Activated CD8-positive, alpha-beta memory T cell treated with anti-CD3 and anti-CD28 coated beads, Interleukin-2, amount 10 ng/mL, durations not matched to agents 7 days and 5 days (primary cell): ENCODE measurements at regions not wholly inside any gene's neighbourhood (a gene's known extent, or its start where the extent isn't known, plus 50 kb on each side); places are given as distances from the start of the nearest gene placed in this dataset.
"Not testable (repeated sequence)": the region's sequence is repeated elsewhere in the genome, so short reads cannot be mapped to it uniquely, and the experiment has no call there.

Experiments
- ATAC-seq: fragments of 150-1000 bp; cut with Tn5 transposase; one replicate; pipeline ENCODE4 v1.10.0; 2021; ENCODE audit warnings: moderate library complexity
- CTCF ChIA-PET: fragments of 350-600 bp; sonication (Branson Sonifier 250); formaldehyde crosslinking; loops from one replicate; lab custom pipeline; 2021; ENCODE audit warnings: antibody characterized with exemption; lab: Charles Lee
- DNase-seq: peaks from one replicate; pipeline ENCODE4 v3.0.0-alpha.2; 2020
- H3K27ac Mint-ChIP-seq: one replicate; pipeline ENCODE4 v1.8.0; 2021; ENCODE audit warnings: mild to moderate bottlenecking, mixed read lengths
- H3K27me3 Mint-ChIP-seq: one replicate; pipeline ENCODE4 v1.8.0; 2021; ENCODE audit warnings: mixed read lengths
- H3K36me3 Mint-ChIP-seq: one replicate; pipeline ENCODE4 v1.8.0; 2021; ENCODE audit warnings: mild to moderate bottlenecking, mixed read lengths
- H3K4me1 Mint-ChIP-seq: one replicate; pipeline ENCODE4 v1.8.0; 2021; ENCODE audit warnings: mixed read lengths
- H3K4me3 Mint-ChIP-seq: one replicate; pipeline ENCODE4 v1.8.0; 2021; ENCODE audit warnings: mild to moderate bottlenecking, moderate library complexity, mixed read lengths
- H3K9me3 Mint-ChIP-seq: one replicate; pipeline ENCODE4 v1.8.0; 2022; ENCODE audit warnings: low read depth, mixed read lengths

- DNase-seq (no peak), ATAC-seq (no peak)
- no peaks in the 10 kb centered on the region for H3K4me1 Mint-ChIP-seq
- no peak overlapping the region for H3K27ac Mint-ChIP-seq
- H3K27me3 Mint-ChIP-seq: no peaks in the 10 kb centered on the region
- CTCF ChIA-PET: no interaction called here
- H3K9me3 Mint-ChIP-seq: peaks cover 17% of the 10 kb centered on the region
- no peaks in the 10 kb centered on the region for H3K36me3 Mint-ChIP-seq
- H3K4me3 Mint-ChIP-seq: no peak overlapping the region
Observed at GRCh38 chr6:67952121-67952520, 683.0 kb upstream of the ADGRB3 start.

GRCh38 chr6:67947762-67948161, 687.3 kb upstream of the ADGRB3 start:
- H3K9me3 Mint-ChIP-seq, DNase-seq, H3K4me3 Mint-ChIP-seq, CTCF ChIA-PET, H3K27me3 Mint-ChIP-seq, ATAC-seq, H3K4me1 Mint-ChIP-seq, H3K27ac Mint-ChIP-seq, H3K36me3 Mint-ChIP-seq: not testable (repeated sequence)

- H3K27me3 Mint-ChIP-seq: no peaks in the 10 kb centered on the region
- H3K4me1 Mint-ChIP-seq: no peaks in the 10 kb centered on the region
- H3K36me3 Mint-ChIP-seq: no peaks in the 10 kb centered on the region
- H3K4me3 Mint-ChIP-seq: no peak overlapping the region
- peaks cover 5% of the 10 kb centered on the region for H3K9me3 Mint-ChIP-seq
- CTCF ChIA-PET: no interaction called here
- no peak overlapping the region for H3K27ac Mint-ChIP-seq
- DNase-seq (no peak), ATAC-seq (no peak)
Observed at GRCh38 chr6:67935976-67936477, 699.1 kb upstream of the ADGRB3 start.

- H3K9me3 Mint-ChIP-seq: peaks cover 8% of the 10 kb centered on the region
- no peaks in the 10 kb centered on the region for H3K27me3 Mint-ChIP-seq
- H3K4me3 Mint-ChIP-seq: no peak overlapping the region
- no peak for ATAC-seq
- H3K4me1 Mint-ChIP-seq: no peaks in the 10 kb centered on the region
- CTCF ChIA-PET: no interaction called here
- no peak for DNase-seq
- no peaks in the 10 kb centered on the region for H3K36me3 Mint-ChIP-seq
- H3K27ac Mint-ChIP-seq: no peak overlapping the region
Observed at GRCh38 chr6:67933278-67933677, 701.8 kb upstream of the ADGRB3 start.

GRCh38 chr6:67922588-67922987, 712.5 kb upstream of the ADGRB3 start:
- H3K27ac Mint-ChIP-seq, CTCF ChIA-PET: not testable (repeated sequence)

GRCh38 chr6:67920040-67920439, 715.0 kb upstream of the ADGRB3 start:
- H3K9me3 Mint-ChIP-seq, H3K27ac Mint-ChIP-seq, H3K4me3 Mint-ChIP-seq, H3K36me3 Mint-ChIP-seq, CTCF ChIA-PET, ATAC-seq, H3K27me3 Mint-ChIP-seq, DNase-seq, H3K4me1 Mint-ChIP-seq: not testable (repeated sequence)

More at GRCh38 chr6:67922588-67922987, 712.5 kb upstream of the ADGRB3 start:
- ATAC-seq, H3K4me1 Mint-ChIP-seq, H3K36me3 Mint-ChIP-seq, H3K27me3 Mint-ChIP-seq, DNase-seq, H3K9me3 Mint-ChIP-seq, H3K4me3 Mint-ChIP-seq: not testable (repeated sequence)

- H3K4me1 Mint-ChIP-seq: no peaks in the 10 kb centered on the region
- ATAC-seq (no peak), DNase-seq (no peak)
- peaks cover 4% of the 10 kb centered on the region for H3K9me3 Mint-ChIP-seq
- no peak overlapping the region for H3K4me3 Mint-ChIP-seq
- no peaks in the 10 kb centered on the region for H3K27me3 Mint-ChIP-seq
- H3K36me3 Mint-ChIP-seq: no peaks in the 10 kb centered on the region
- no peak overlapping the region for H3K27ac Mint-ChIP-seq
- CTCF ChIA-PET: no interaction called here
Observed at GRCh38 chr6:67916399-67916798, 718.7 kb upstream of the ADGRB3 start.

GRCh38 chr6:67914419-67914818, 720.7 kb upstream of the ADGRB3 start:
- DNase-seq: no peak
- CTCF ChIA-PET: no interaction called here
- ATAC-seq: no peak
- Mint-ChIP-seq H3K27me3 (no peaks in the 10 kb centered on the region), H3K36me3 (no peaks in the 10 kb centered on the region), H3K9me3 (peaks cover 4% of the 10 kb centered on the region), H3K27ac (no peak overlapping the region), H3K4me1 (no peaks in the 10 kb centered on the region), H3K4me3 (no peak overlapping the region)

- Mint-ChIP-seq H3K4me1 (no peaks in the 10 kb centered on the region), H3K4me3 (no peak overlapping the region), H3K27ac (no peak overlapping the region), H3K27me3 (no peaks in the 10 kb centered on the region), H3K36me3 (no peaks in the 10 kb centered on the region), H3K9me3 (peaks cover 6% of the 10 kb centered on the region)
- no peak for DNase-seq
- CTCF ChIA-PET: no interaction called here
- no peak for ATAC-seq
Observed at GRCh38 chr6:67909354-67909753, 725.7 kb upstream of the ADGRB3 start.

- H3K36me3 Mint-ChIP-seq: no peaks in the 10 kb centered on the region
- DNase-seq: no peak
- H3K9me3 Mint-ChIP-seq: peaks cover 7% of the 10 kb centered on the region
- no peak overlapping the region for H3K27ac Mint-ChIP-seq
- ATAC-seq: no peak
- no peak overlapping the region for H3K4me3 Mint-ChIP-seq
- H3K4me1 Mint-ChIP-seq: no peaks in the 10 kb centered on the region
- CTCF ChIA-PET: no interaction called here
- H3K27me3 Mint-ChIP-seq: no peaks in the 10 kb centered on the region
Observed at GRCh38 chr6:67908379-67908778, 726.7 kb upstream of the ADGRB3 start.

- H3K36me3 Mint-ChIP-seq, CTCF ChIA-PET, H3K4me3 Mint-ChIP-seq, H3K9me3 Mint-ChIP-seq, H3K27ac Mint-ChIP-seq, H3K4me1 Mint-ChIP-seq, DNase-seq, H3K27me3 Mint-ChIP-seq, ATAC-seq: not testable (repeated sequence)
Observed at GRCh38 chr6:67904735-67905134, 730.3 kb upstream of the ADGRB3 start.

- Mint-ChIP-seq H3K4me3 (no peak overlapping the region), H3K9me3 (peaks cover 12% of the 10 kb centered on the region), H3K36me3 (no peaks in the 10 kb centered on the region), H3K27me3 (no peaks in the 10 kb centered on the region), H3K27ac (no peak overlapping the region), H3K4me1 (no peaks in the 10 kb centered on the region)
- no peak for ATAC-seq
- DNase-seq: no peak
- CTCF ChIA-PET: no interaction called here
Observed at GRCh38 chr6:67898875-67899274, 736.2 kb upstream of the ADGRB3 start.

- Mint-ChIP-seq H3K27me3 (no peaks in the 10 kb centered on the region), H3K36me3 (no peaks in the 10 kb centered on the region), H3K9me3 (peaks cover 9% of the 10 kb centered on the region), H3K4me1 (no peaks in the 10 kb centered on the region), H3K27ac (no peak overlapping the region), H3K4me3 (no peak overlapping the region)
- CTCF ChIA-PET: no interaction called here
- DNase-seq: no peak
- ATAC-seq: no peak
Observed at GRCh38 chr6:67897998-67898607, 737.0 kb upstream of the ADGRB3 start.

- ATAC-seq: no peak
Observed at GRCh38 chr6:67896476-67896875, 738.6 kb upstream of the ADGRB3 start.

GRCh38 chr6:67889682-67889995, 745.4 kb upstream of the ADGRB3 start:
- no peak for ATAC-seq
- no peaks in the 10 kb centered on the region for H3K4me1 Mint-ChIP-seq
- H3K4me3 Mint-ChIP-seq: no peak overlapping the region
- H3K27ac Mint-ChIP-seq: no peak overlapping the region
- peaks cover 11% of the 10 kb centered on the region for H3K9me3 Mint-ChIP-seq
- CTCF ChIA-PET: no interaction called here
- H3K36me3 Mint-ChIP-seq: no peaks in the 10 kb centered on the region
- no peak for DNase-seq
- H3K27me3 Mint-ChIP-seq: no peaks in the 10 kb centered on the region

More at GRCh38 chr6:67896476-67896875, 738.6 kb upstream of the ADGRB3 start:
- H3K27ac Mint-ChIP-seq: no peak overlapping the region
- H3K36me3 Mint-ChIP-seq: no peaks in the 10 kb centered on the region
- CTCF ChIA-PET: no interaction called here
- peaks cover 9% of the 10 kb centered on the region for H3K9me3 Mint-ChIP-seq
- no peaks in the 10 kb centered on the region for H3K4me1 Mint-ChIP-seq
- no peak overlapping the region for H3K4me3 Mint-ChIP-seq
- DNase-seq: no peak
- no peaks in the 10 kb centered on the region for H3K27me3 Mint-ChIP-seq
